IPS-NIHi7 (cell line): ENCODE measurements at regions not wholly inside any gene's neighbourhood (a gene's known extent, or its start where the extent isn't known, plus 50 kb on each side); places are given as distances from the start of the nearest gene placed in this dataset.
A peak's percentile ranks its signal among the peaks of the same experiment; 100 is the strongest.
"Not testable (repeated sequence)": the region's sequence is repeated elsewhere in the genome, so short reads cannot be mapped to it uniquely, and the experiment has no call there.

Experiments
- DNase-seq: peaks from one replicate; pipeline ENCODE4 v3.0.0; 2012; ENCODE audit warnings: mixed read lengths; ENCODE audit errors: extremely low spot score

- no peak for DNase-seq
Observed at GRCh38 chr3:21020681-21021080, 730.3 kb downstream of the ZNF385D start.

- DNase-seq, result no peak
Observed at GRCh38 chr3:21020043-21020442, 731.0 kb downstream of the ZNF385D start.

GRCh38 chr3:21017115-21017852 is 733.7 kb downstream of the ZNF385D start:
- DNase-seq, result peak; percentile 15

- DNase-seq, result no peak
Observed at GRCh38 chr3:21013566-21013965, 737.4 kb downstream of the ZNF385D start.

GRCh38 chr3:20999661-21000060 is 751.3 kb downstream of the ZNF385D start:
- DNase-seq, result no peak

- no peak for DNase-seq
Observed at GRCh38 chr3:20997183-20997582, 753.8 kb downstream of the ZNF385D start.

GRCh38 chr3:20990896-20991295 is 760.1 kb downstream of the ZNF385D start:
- no peak for DNase-seq

GRCh38 chr3:20989653-20990052 is 761.4 kb downstream of the ZNF385D start:
- not testable (repeated sequence) for DNase-seq

GRCh38 chr3:20984594-20985205 is 766.3 kb downstream of the ZNF385D start:
- no peak for DNase-seq

- DNase-seq, result no peak
Observed at GRCh38 chr3:20975188-20975651, 775.8 kb downstream of the ZNF385D start.

GRCh38 chr3:20974396-20974795 is 776.6 kb downstream of the ZNF385D start:
- DNase-seq, result no peak

GRCh38 chr3:20970807-20971206 is 780.2 kb downstream of the ZNF385D start:
- DNase-seq, result not testable (repeated sequence)

- DNase-seq, result not testable (repeated sequence)
Observed at GRCh38 chr3:20967485-20967884, 781.5 kb upstream of the SGO1 start.

- no peak for DNase-seq
Observed at GRCh38 chr3:20958161-20958560, 772.2 kb upstream of the SGO1 start.

- no peak for DNase-seq
Observed at GRCh38 chr3:20945892-20946291, 759.9 kb upstream of the SGO1 start.

- no peak for DNase-seq
Observed at GRCh38 chr3:20935791-20936190, 749.8 kb upstream of the SGO1 start.

- DNase-seq, result no peak
Observed at GRCh38 chr3:20931834-20932233, 745.8 kb upstream of the SGO1 start.

- DNase-seq, result peak; percentile 38
Observed at GRCh38 chr3:20930034-20930433, 744.0 kb upstream of the SGO1 start.

GRCh38 chr3:20924646-20925385 is 738.8 kb upstream of the SGO1 start:
- no peak for DNase-seq

GRCh38 chr3:20921112-20921511 is 735.1 kb upstream of the SGO1 start:
- not testable (repeated sequence) for DNase-seq

GRCh38 chr3:20916951-20917606 is 731.1 kb upstream of the SGO1 start:
- DNase-seq, result peak; percentile 19

GRCh38 chr3:20914310-20914709 is 728.3 kb upstream of the SGO1 start:
- no peak for DNase-seq
